Activated T-helper 17 cell treated with anti-CD3 and anti-CD28 coated beads, Interleukin-2, amount 50 U/mL, for 72 hours (primary cell): ENCODE measurements at regions not wholly inside any gene's neighbourhood (a gene's known extent, or its start where the extent isn't known, plus 50 kb on each side); places are given as distances from the start of the nearest gene placed in this dataset.

Source experiments
- ATAC-seq: fragments of 150-1000 bp; cut with Tn5 transposase; replicated peaks from 2 replicates; pipeline ENCODE4 v1.10.0; 2021; ENCODE audit warnings: mild to moderate bottlenecking, moderate library complexity
- H3K27ac Mint-ChIP-seq: one replicate; pipeline ENCODE4 v1.8.0; 2022; ENCODE audit warnings: mixed read lengths
- H3K27me3 Mint-ChIP-seq: one replicate; pipeline ENCODE4 v1.8.0; 2022; ENCODE audit warnings: mixed read lengths
- H3K36me3 Mint-ChIP-seq: one replicate; pipeline ENCODE4 v1.8.0; 2022; ENCODE audit warnings: low read depth, mild to moderate bottlenecking, mixed read lengths
- H3K4me1 Mint-ChIP-seq: one replicate; pipeline ENCODE4 v1.8.0; 2022; ENCODE audit warnings: mixed read lengths
- H3K4me3 Mint-ChIP-seq: one replicate; pipeline ENCODE4 v1.8.0; 2022; ENCODE audit warnings: mild to moderate bottlenecking, mixed read lengths
- H3K9me3 Mint-ChIP-seq: one replicate; pipeline ENCODE4 v1.8.0; 2022; ENCODE audit warnings: mixed read lengths

- Mint-ChIP-seq H3K9me3 (no peaks in the 10 kb centered on the region), H3K27me3 (peaks cover 15% of the 10 kb centered on the region)
Observed at GRCh38 chr17:79137789-79138165, 63.2 kb downstream of the ENGASE start.

GRCh38 chr17:79137015-79137788 is 62.6 kb downstream of the ENGASE start:
- no peaks in the 10 kb centered on the region for H3K9me3 Mint-ChIP-seq
- ATAC-seq, result no peak
- no peaks in the 10 kb centered on the region for H3K4me1 Mint-ChIP-seq
- H3K27ac Mint-ChIP-seq, result no peak overlapping the region
- peaks cover 15% of the 10 kb centered on the region for H3K27me3 Mint-ChIP-seq
- H3K36me3 Mint-ChIP-seq, result no peaks in the 10 kb centered on the region
- no peak overlapping the region for H3K4me3 Mint-ChIP-seq

More at GRCh38 chr17:79137789-79138165, 63.2 kb downstream of the ENGASE start:
- Mint-ChIP-seq H3K27ac (no peak overlapping the region), H3K36me3 (no peaks in the 10 kb centered on the region), H3K4me3 (no peak overlapping the region), H3K4me1 (no peaks in the 10 kb centered on the region)
- ATAC-seq, result no peak

GRCh38 chr17:79136596-79136995 is 62.0 kb downstream of the ENGASE start:
- Mint-ChIP-seq H3K27me3 (peaks cover 13% of the 10 kb centered on the region), H3K4me1 (no peaks in the 10 kb centered on the region)

More at GRCh38 chr17:79136596-79136995, 62.0 kb downstream of the ENGASE start:
- Mint-ChIP-seq H3K4me3 (no peak overlapping the region), H3K27ac (no peak overlapping the region), H3K9me3 (no peaks in the 10 kb centered on the region), H3K36me3 (no peaks in the 10 kb centered on the region)
- no peak for ATAC-seq
